HUDEP-2 (cell line): ENCODE measurements at regions not wholly inside any gene's neighbourhood (a gene's known extent, or its start where the extent isn't known, plus 50 kb on each side); places are given as distances from the start of the nearest gene placed in this dataset.

Experiments used
- DNase-seq, 76 experiments: peaks; one replicate each; lab custom pipeline; 2025; ENCODE audit not compliant: unreplicated experiment in 76 of 76; lab: John Stamatoyannopoulos, UW

DNA sequence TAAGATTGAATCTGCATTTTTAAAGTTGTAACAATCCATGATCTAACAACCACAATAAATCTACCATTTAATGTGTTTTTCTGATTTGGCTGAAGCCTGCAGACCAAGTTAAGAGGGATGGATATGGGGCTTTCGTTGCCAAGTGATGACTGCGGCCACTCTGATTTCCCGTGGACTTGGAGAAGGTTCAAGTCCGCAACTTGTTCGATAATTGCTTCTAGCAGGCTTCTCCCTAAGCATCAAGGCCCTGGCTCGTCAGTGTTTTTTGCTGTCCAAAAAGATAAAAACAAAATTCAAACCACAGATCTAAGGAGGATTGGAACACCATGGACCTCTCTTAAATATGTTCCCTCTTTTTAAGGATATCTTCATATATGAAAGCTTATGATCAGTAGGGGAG is 256.6 kb downstream of the CNTN3 start:
- DNase-seq: no peak

DNA sequence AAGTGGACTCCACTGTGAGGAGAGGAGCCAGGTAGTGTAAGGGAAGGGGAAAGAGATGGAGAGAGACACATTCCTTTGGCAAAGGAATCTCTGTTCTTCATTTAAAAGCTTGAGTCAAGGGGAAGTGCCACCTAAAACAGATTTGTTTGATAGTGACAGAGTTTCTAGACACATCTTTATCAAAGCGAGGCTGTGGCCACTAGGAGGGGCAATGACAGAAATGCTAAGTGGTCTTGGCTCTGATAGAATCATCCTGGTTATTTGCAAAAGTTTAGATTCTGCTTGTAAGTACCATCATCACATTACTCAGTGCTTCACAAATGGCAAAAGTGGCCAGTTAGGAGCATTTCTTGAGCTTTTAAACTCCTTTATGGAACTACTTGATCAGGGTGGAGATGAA is 261.4 kb downstream of the CNTN3 start:
- peak in 2 of 76 experiments; percentile 1 to 4 for DNase-seq

GRCh38 chr3:74352166-74352565 is 262.3 kb downstream of the CNTN3 start:
- DNase-seq: no peak

GRCh38 chr3:74351213-74351612 is 263.2 kb downstream of the CNTN3 start:
- no peak for DNase-seq

DNA sequence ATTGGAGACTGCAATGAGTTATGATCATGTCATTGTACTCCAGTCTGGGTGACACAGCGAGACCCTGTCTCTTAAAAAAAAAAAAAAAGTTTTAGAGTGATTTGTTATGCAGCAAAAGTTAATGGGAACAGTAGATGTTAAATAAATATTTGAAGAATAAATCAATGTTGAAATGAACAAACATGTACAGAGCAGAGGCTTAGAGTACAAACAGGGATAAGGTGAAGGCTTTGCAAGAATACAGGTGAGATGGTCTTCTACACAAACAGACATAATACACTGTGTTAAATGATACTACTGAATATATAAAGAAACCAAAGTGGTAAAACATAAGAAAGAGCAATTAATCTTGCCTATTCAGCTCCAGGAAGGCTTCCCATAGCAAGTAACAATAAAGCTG is 265.4 kb downstream of the CNTN3 start:
- DNase-seq: no peak

DNA sequence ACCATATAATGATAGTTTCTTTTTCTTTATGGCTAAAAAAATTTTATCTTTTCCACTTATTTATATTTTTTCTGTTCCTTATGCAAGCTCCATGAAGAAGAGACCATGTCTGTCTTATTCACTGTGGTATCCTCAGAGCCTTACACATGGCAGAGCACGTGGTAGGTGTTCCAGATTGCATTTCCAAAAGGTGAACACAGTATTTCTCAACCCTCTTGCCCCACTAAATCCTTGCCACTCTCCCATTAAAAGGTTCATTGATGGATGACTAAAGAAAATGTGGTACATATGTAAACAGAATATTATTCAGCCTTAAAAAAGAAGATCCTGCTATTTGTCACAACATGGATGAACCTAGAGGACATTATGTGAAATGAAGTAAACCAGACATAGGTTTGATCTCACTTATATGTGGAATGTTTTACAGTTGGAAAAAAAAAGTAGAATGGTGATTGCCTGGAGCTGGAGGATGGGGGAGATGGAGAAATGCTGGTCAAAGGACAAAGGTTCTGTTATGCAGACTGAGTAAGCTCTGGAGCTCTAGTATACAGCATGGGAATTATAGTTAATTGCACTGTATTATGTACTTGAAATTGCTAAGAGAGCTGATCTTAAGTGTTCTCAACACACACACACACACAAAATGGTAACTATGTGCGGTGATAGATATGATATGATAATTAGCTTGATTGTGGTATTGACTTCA is 266.7 kb downstream of the CNTN3 start:
- DNase-seq: no peak

GRCh38 chr3:74346896-74347295 is 267.6 kb downstream of the CNTN3 start:
- no peak for DNase-seq

DNA sequence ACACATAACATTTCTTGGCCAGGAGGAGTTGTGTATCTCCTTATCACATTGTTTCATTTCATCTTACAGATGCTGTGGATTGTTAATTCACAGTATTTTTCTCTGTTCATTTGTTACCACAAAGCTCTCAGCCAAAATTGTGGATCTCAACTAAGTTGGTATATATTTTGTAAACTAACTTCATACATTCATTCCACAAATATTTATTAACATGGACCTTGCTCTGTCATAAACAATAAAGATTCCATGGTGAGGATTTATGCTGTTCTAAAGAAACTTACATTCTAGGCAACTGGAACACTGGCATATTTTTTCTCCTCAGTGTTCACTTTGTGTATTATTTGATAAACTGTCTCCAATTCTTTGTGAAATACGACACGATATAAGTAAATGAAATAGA is 268.8 kb downstream of the CNTN3 start:
- DNase-seq: no peak

GRCh38 chr3:74344865-74345440 is 269.5 kb downstream of the CNTN3 start:
- DNase-seq: no peak

GRCh38 chr3:74343391-74343790 is 271.1 kb downstream of the CNTN3 start:
- no peak for DNase-seq

DNA sequence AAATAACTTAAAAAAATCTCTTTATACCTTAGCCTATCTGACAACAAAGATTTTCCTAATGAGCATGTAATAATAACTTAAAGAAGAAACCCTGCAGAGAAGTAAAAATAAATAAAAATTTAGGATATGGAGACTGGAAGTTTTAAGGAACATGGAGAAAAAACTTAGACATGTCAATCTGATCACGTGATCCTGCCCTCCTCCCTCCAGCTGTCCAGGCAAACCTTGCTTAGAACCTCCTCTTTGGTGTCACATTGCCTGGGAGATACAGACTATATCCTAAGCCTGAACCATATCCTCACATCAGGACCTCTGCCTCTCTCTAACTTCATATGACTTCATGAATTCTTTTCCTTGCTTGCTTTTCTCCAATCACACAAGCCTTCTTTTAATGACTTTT is 275.5 kb downstream of the CNTN3 start:
- DNase-seq: no peak

GRCh38 chr3:74332165-74332564 is 282.3 kb downstream of the CNTN3 start:
- DNase-seq: no peak

DNA sequence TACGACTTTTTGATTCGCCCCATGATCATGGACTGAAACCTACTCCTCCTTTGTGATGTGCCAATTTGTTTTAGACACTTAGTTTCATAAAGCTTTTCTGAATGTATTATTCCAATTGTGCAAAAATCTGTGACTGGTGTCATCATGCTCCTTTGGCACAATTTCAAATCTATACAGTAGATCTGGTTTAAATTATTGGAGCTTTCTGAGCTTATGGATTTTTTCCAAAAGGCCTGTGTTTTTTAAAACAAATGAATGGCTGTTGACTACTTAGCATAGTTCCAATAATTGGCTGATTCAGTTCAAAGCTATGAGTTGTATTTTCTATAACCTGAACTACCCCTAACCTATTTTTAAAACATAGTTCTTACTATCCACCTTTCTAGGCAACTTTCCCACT is 282.7 kb downstream of the CNTN3 start:
- DNase-seq: no peak

DNA sequence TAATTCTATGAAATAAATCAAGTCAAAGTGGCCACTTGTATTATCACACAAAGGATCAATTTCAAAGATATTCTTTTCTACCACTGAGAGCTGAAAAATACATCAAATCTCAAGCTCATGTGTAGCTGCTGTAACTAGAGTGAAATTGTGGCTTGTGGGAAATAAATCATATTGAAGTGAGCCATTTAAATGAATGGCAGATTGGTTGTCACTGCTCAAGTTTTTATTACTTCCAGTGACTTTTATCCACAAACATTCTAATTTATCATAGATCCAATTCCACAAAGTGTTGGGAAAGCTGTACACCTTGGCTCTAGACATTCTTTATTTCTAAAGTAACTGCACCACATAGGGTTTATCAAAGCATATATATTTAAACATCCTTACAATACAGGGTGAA is 285.4 kb downstream of the CNTN3 start:
- DNase-seq: no peak

DNA sequence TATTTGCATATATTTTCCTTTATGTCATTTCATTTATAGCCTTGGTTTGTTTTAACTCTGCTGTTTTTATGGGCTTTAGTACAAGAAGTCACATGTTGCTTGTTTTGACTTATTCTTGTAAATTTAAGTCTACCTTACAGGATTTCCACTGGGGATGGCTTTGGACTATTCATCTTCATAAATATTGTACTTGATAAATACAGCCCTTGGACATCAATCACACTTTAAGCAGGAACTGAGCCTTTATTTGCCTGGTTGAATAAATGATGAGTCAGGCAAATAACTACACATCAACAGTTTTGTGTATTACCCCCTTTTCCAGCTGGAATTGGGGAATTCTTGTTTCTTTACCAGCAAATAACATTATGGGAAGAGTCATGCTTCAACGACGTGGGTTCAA is 286.0 kb downstream of the CNTN3 start:
- DNase-seq: no peak

- DNase-seq: no peak
Observed at GRCh38 chr3:74315291-74315690, 299.2 kb downstream of the CNTN3 start.

GRCh38 chr3:74314696-74315095 is 299.8 kb downstream of the CNTN3 start:
- DNase-seq: no peak

DNA sequence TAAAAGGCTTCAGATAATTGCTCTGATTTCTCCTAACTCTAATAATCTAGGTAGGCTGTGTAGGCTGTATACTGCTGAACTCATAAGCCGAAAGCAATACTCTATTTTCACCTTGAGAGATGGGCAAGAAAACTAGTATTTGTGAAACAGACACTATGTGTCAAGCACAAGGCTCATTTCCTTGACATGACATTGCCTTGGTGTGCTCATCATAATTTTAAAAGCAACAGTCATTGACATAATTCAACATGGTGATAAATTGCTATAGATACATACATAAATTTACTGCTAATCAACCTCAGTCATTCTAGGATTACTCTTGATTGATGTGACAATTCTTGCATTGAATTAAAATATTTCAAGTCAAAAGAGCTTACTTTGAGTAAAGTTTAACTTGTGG is 304.7 kb downstream of the CNTN3 start:
- DNase-seq: no peak

- DNase-seq: no peak
Observed at GRCh38 chr3:74304424-74304823, 310.0 kb downstream of the CNTN3 start.

- DNase-seq: no peak
Observed at GRCh38 chr3:74303711-74304110, 310.7 kb downstream of the CNTN3 start.

DNA sequence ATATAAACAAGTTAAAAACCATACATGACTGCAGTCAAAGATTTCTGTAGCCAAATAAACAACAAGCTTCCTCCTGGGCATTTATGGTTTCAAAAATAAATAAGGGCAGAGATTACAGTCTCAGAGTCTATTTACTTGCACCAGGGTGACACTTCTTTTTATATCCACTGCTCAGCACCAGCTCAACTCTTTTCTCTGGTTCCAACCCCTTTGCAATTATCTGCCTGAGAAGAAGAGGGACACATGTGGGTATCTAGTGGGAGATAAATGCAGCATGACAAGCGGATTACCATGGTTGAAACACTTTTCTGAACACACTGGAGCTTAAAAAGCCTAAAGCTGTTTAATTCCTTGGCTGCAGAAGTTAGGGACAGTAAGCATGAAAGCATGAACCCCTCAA is 311.5 kb downstream of the CNTN3 start:
- DNase-seq: no peak

DNA sequence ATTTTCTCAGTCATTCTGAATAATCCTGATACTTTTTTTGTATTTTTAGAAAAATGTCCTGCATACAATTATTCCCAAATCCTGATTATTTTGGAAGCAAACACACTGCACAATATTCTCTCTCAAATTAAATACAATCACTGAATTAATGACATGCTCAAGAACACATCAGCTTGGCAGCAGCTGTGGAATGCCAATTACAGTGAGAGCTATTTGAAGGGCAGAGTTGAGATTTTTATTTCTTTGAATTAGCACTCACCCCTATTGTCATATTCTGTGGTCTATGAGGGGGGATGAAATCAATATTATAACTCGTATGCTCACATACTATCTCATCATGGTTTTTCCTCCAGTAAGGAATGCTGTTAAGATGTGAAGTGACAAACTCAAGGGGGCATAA is 312.2 kb downstream of the CNTN3 start:
- no peak for DNase-seq

DNA sequence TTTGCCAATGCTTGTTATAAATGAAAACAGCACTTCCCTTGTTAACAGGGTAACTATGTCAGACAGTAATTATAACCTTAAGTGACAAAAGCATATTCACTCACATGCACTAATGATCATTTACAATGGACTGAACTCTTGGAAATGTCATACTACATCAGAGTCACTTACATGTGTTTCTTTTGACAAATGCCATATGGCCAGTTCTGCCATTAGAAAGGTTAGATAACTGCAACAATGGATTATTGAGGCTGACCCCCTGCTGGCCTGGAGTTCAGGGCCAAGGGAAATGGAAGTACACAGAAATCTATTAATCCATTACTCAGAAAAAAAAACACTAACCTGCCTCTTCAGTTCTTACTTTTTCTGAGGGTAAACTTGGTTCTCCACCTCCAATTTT is 313.4 kb downstream of the CNTN3 start:
- DNase-seq: no peak
